Fibroblast of lung (primary cell): ENCODE measurements at regions not wholly inside any gene's neighbourhood (a gene's known extent, or its start where the extent isn't known, plus 50 kb on each side); places are given as distances from the start of the nearest gene placed in this dataset.

ENCODE experiments used
- DNase-seq, 2 donors: peaks; one replicate each; pipeline versions ENCODE4 v3.0.0 to v3.0.0-alpha.2; 2010; ENCODE audit warnings: low read depth in 2 of 2
- H2AFZ ChIP-seq: 2 replicates; pipeline ENCODE4 v1.5.1; 2012; ENCODE audit warnings: low read length, control low read depth, inconsistent platforms
- H3K27ac ChIP-seq: 2 replicates; pipeline ENCODE4 v1.5.1; 2011; ENCODE audit warnings: low read length, control low read depth; ENCODE audit not compliant: insufficient read depth
- H3K27me3 ChIP-seq: 2 replicates; pipeline ENCODE4 v1.5.1; 2011; ENCODE audit warnings: mild to moderate bottlenecking, low read length; ENCODE audit not compliant: control insufficient read depth, insufficient read depth
- H3K36me3 ChIP-seq: 2 replicates; pipeline ENCODE4 v1.5.1; 2011; ENCODE audit warnings: low read length; ENCODE audit not compliant: control insufficient read depth, insufficient read depth
- H3K4me1 ChIP-seq: 2 replicates; pipeline ENCODE4 v1.5.1; 2011; ENCODE audit warnings: low read length; ENCODE audit not compliant: control insufficient read depth, insufficient read depth; ENCODE audit errors: extremely low read depth
- H3K4me2 ChIP-seq: 2 replicates; pipeline ENCODE4 v1.5.1; 2011; ENCODE audit warnings: low read length, control low read depth; ENCODE audit not compliant: insufficient read depth; ENCODE audit errors: extremely low read depth
- H3K4me3 ChIP-seq, 4 experiments: fragments of 200-600 bp in 1 of 4; sonication (generic) in 1 of 4; replicated peaks in 1 of 4; 2 replicates each; pipeline ENCODE4 v1.5.1; 2011 to 2016; ENCODE audit warnings: low read length in 4 of 4, low read depth in 3 of 4, mild to moderate bottlenecking in 3 of 4, control low read depth in 2 of 4, inconsistent platforms in 1 of 4, mixed read lengths in 1 of 4; ENCODE audit not compliant: insufficient read depth in 1 of 4; ENCODE audit errors: control extremely low read depth in 1 of 4
- H3K79me2 ChIP-seq: 2 replicates; pipeline ENCODE4 v1.5.1; 2012; ENCODE audit warnings: mild to moderate bottlenecking, low read length, inconsistent platforms; ENCODE audit not compliant: control insufficient read depth, insufficient read depth
- H3K9ac ChIP-seq: 2 replicates; pipeline ENCODE4 v1.5.1; 2011; ENCODE audit warnings: mild to moderate bottlenecking, low read length, control low read depth; ENCODE audit not compliant: insufficient read depth
- H3K9me3 ChIP-seq: 2 replicates; pipeline ENCODE4 v1.5.1; 2012; ENCODE audit warnings: low read depth, low read length; ENCODE audit not compliant: control insufficient read depth, insufficient read depth
- H4K20me1 ChIP-seq: 2 replicates; pipeline ENCODE4 v1.5.1; 2011; ENCODE audit warnings: low read length; ENCODE audit not compliant: control insufficient read depth, insufficient read depth; ENCODE audit errors: extremely low read depth
- EZH2 ChIP-seq: IDR thresholded peaks from 2 replicates; pipeline ENCODE4 v1.5.1; 2012; ENCODE audit warnings: low read length, control low read depth, mild to moderate bottlenecking; ENCODE audit errors: missing control alignments
- TF ChIP-seq, protein P1 (sequence below), 2 donors: IDR thresholded peaks in 1 of 2; conservative IDR thresholded peaks in 1 of 2; 1 replicate in 1 of 2; 2 replicates in 1 of 2; pipeline ENCODE4 v1.5.1; 2011 to 2012; ENCODE audit warnings: low read length in 2 of 2, control low read depth in 1 of 2, inconsistent platforms in 1 of 2, low read depth in 1 of 2, mild to moderate bottlenecking in 1 of 2

GRCh38 chr20:6685181-6685582, 82.3 kb upstream of the BMP2 start:
- Histone ChIP-seq H3K4me2 (no peak overlapping the region), H3K9ac (no peak overlapping the region)

DNA sequence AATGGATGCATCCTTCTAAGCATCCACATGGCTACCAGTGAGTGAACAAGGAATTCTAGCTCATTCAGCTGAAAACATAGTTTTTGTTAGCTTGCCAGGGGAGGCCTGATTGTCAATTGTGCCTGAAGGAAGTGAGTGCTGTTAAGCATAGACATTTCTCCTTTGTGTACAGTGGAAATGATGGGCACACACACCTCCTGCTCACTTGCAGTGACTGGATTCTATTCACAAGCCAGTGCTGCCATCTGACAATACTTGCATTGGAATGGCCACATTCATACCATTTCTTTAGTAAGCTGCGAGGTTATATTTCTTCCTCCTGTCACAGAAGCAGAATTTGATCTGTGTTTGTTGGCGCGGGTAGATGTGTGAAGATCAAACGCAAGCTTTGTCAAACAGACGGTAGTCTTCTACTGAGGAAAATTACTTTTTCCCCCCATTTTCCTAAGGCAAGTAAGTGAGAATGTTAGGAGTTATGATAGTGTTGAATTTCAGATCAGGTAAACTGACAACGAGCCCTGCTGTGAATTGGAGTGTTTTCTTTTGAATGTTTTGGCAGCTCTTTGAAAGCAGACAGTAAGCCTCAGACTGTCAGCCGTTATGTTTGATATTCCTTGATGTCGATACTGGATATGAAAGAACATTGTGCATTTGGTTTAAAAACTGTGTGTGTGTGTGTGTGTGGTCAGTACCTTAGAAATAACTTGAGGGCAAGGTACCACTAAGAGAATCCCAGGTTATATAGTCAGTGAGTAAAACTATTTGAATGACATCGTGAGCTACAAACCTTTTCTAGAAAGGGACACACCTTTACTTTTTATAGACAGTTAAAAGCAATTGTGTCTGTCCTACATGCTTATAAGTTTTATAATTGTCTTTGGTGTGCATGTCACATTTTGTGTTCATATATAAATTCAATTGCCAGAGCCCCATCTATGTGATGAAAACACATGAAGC, 84.2 kb upstream of the BMP2 start:
- Histone ChIP-seq H3K36me3 (no peaks in the 10 kb centered on the region), H3K4me3 (no peak overlapping the region), H3K27ac (no peak overlapping the region), H2AFZ (no peak overlapping the region), H3K79me2 (no peaks in the 10 kb centered on the region), H4K20me1 (no peaks in the 10 kb centered on the region), H3K4me1 (no peaks in the 10 kb centered on the region), H3K9me3 (no peaks in the 10 kb centered on the region), H3K27me3 (no peaks in the 10 kb centered on the region), H3K4me2 (no peak overlapping the region), H3K9ac (no peak overlapping the region)
- TF ChIP-seq EZH2 = no peak
- TF ChIP-seq, protein P1, sequence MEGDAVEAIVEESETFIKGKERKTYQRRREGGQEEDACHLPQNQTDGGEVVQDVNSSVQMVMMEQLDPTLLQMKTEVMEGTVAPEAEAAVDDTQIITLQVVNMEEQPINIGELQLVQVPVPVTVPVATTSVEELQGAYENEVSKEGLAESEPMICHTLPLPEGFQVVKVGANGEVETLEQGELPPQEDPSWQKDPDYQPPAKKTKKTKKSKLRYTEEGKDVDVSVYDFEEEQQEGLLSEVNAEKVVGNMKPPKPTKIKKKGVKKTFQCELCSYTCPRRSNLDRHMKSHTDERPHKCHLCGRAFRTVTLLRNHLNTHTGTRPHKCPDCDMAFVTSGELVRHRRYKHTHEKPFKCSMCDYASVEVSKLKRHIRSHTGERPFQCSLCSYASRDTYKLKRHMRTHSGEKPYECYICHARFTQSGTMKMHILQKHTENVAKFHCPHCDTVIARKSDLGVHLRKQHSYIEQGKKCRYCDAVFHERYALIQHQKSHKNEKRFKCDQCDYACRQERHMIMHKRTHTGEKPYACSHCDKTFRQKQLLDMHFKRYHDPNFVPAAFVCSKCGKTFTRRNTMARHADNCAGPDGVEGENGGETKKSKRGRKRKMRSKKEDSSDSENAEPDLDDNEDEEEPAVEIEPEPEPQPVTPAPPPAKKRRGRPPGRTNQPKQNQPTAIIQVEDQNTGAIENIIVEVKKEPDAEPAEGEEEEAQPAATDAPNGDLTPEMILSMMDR (conservative IDR thresholded peaks at IDR 0.05 in 1 of 2, IDR thresholded peaks at IDR 0.05 in 1 of 2; ENCODE audit: low read depth in 1 of 2, low read length in 2 of 2) = no peak
- no peak for DNase-seq

More at GRCh38 chr20:6685181-6685582, 82.3 kb upstream of the BMP2 start:
- H3K4me1 ChIP-seq = no peaks in the 10 kb centered on the region
- peak in 1 of 2 donors; percentile 43 for DNase-seq
- H3K9me3 ChIP-seq = no peaks in the 10 kb centered on the region
- no peaks in the 10 kb centered on the region for H3K36me3 ChIP-seq
- H4K20me1 ChIP-seq = no peaks in the 10 kb centered on the region
- H3K27ac ChIP-seq = no peak overlapping the region
- no peak overlapping the region for H3K4me3 ChIP-seq
- H3K27me3 ChIP-seq = no peaks in the 10 kb centered on the region
- no peak for TF ChIP-seq EZH2
- TF ChIP-seq, protein P1 (conservative IDR thresholded peaks at IDR 0.05 in 1 of 2, IDR thresholded peaks at IDR 0.05 in 1 of 2; ENCODE audit: low read depth in 1 of 2, low read length in 2 of 2) = no peak
- H3K79me2 ChIP-seq = no peaks in the 10 kb centered on the region
- no peak overlapping the region for H2AFZ ChIP-seq

DNA sequence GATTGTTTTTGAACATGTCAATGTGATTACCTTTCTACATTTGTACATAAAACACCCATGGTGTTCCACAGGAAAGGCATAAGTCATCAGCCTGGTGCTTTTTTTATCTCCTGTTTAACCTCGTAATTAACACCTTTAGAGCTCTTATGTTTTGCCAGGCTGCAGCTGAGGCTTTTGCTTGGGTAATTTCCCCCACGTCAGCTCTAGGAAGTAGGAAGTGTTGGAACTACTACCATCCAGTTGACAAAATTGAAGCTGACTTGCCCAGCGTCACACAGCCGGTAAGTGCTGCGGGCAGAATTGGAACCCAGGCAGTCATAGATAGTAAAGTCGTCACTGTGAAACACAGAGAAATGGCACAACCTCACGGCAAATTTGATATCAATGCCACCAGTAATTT, 86.6 kb upstream of the BMP2 start:
- Histone ChIP-seq H3K36me3 (no peaks in the 10 kb centered on the region), H4K20me1 (no peaks in the 10 kb centered on the region), H3K9me3 (no peaks in the 10 kb centered on the region), H3K79me2 (no peaks in the 10 kb centered on the region), H3K27me3 (no peaks in the 10 kb centered on the region), H3K4me1 (no peaks in the 10 kb centered on the region), H2AFZ (no peak overlapping the region), H3K4me2 (no peak overlapping the region), H3K4me3 (no peak overlapping the region), H3K27ac (no peak overlapping the region), H3K9ac (no peak overlapping the region)
- TF ChIP-seq, protein P1 (conservative IDR thresholded peaks at IDR 0.05 in 1 of 2, IDR thresholded peaks at IDR 0.05 in 1 of 2; ENCODE audit: low read depth in 1 of 2, low read length in 2 of 2) = no peak
- no peak for TF ChIP-seq EZH2
- no peak for DNase-seq
